Urothelium cell line (cell line): ENCODE measurements at regions not wholly inside any gene's neighbourhood (a gene's known extent, or its start where the extent isn't known, plus 50 kb on each side); places are given as distances from the start of the nearest gene placed in this dataset.
"Not testable (repeated sequence)": the region's sequence is repeated elsewhere in the genome, so short reads cannot be mapped to it uniquely, and the experiment has no call there.

Experiments
- DNase-seq: peaks from one replicate; pipeline ENCODE4 v3.0.0; 2011; ENCODE audit warnings: low spot score, mixed read lengths
- FAIRE-seq: peaks from 2 replicates; lab custom pipeline; 2011; peaks lifted over from hg19 to GRCh38; lab: Jason Lieb, UNC

GRCh38 chr12:115815924-115816323 lies 461.6 kb downstream of the MED13L start:
- FAIRE-seq: no peak
- no peak for DNase-seq

- DNase-seq: no peak
- FAIRE-seq: no peak
Measured at GRCh38 chr12:115813256-115813655, 464.2 kb downstream of the MED13L start.

- no peak for FAIRE-seq
- DNase-seq: no peak
Measured at GRCh38 chr12:115811929-115812328, 465.6 kb downstream of the MED13L start.

GRCh38 chr12:115811045-115811444 lies 466.4 kb downstream of the MED13L start:
- no peak for FAIRE-seq
- no peak for DNase-seq

- DNase-seq (no peak), FAIRE-seq (no peak)
Measured at GRCh38 chr12:115810122-115810901, 467.2 kb downstream of the MED13L start.

GRCh38 chr12:115806000-115806399 lies 471.5 kb downstream of the MED13L start:
- FAIRE-seq: no peak
- DNase-seq: no peak

GRCh38 chr12:115802767-115803166 lies 474.7 kb downstream of the MED13L start:
- no peak for DNase-seq
- FAIRE-seq: no peak

- FAIRE-seq (no peak), DNase-seq (no peak)
Measured at GRCh38 chr12:115801871-115802270, 475.6 kb downstream of the MED13L start.

GRCh38 chr12:115799610-115800009 lies 477.9 kb downstream of the MED13L start:
- DNase-seq (peak; percentile 57), FAIRE-seq (no peak)

- no peak for DNase-seq
- FAIRE-seq: no peak
Measured at GRCh38 chr12:115798309-115798917, 479.1 kb downstream of the MED13L start.

GRCh38 chr12:115794659-115795081 lies 482.8 kb downstream of the MED13L start:
- DNase-seq (no peak), FAIRE-seq (peak; percentile 40)

- no peak for DNase-seq
- no peak for FAIRE-seq
Measured at GRCh38 chr12:115791331-115791730, 486.2 kb downstream of the MED13L start.

- DNase-seq (no peak), FAIRE-seq (no peak)
Measured at GRCh38 chr12:115790526-115790925, 487.0 kb downstream of the MED13L start.

GRCh38 chr12:115786490-115786889 lies 491.0 kb downstream of the MED13L start:
- FAIRE-seq, DNase-seq: not testable (repeated sequence)

- DNase-seq (no peak), FAIRE-seq (no peak)
Measured at GRCh38 chr12:115785548-115785947, 491.9 kb downstream of the MED13L start.

GRCh38 chr12:115776399-115776798 lies 501.1 kb downstream of the MED13L start:
- DNase-seq (no peak), FAIRE-seq (no peak)

GRCh38 chr12:115774148-115774895 lies 503.2 kb downstream of the MED13L start:
- FAIRE-seq (no peak), DNase-seq (no peak)

GRCh38 chr12:115771601-115772000 lies 505.9 kb downstream of the MED13L start:
- FAIRE-seq (no peak), DNase-seq (no peak)

GRCh38 chr12:115771065-115771464 lies 506.4 kb downstream of the MED13L start:
- FAIRE-seq (no peak), DNase-seq (no peak)

GRCh38 chr12:115770643-115771042 lies 506.9 kb downstream of the MED13L start:
- FAIRE-seq: no peak

GRCh38 chr12:115767916-115768315 lies 509.6 kb downstream of the MED13L start:
- no peak for DNase-seq
- FAIRE-seq: no peak

More at GRCh38 chr12:115770643-115771042, 506.9 kb downstream of the MED13L start:
- no peak for DNase-seq
